GM21360 (cell line): ENCODE measurements at regions not wholly inside any gene's neighbourhood (a gene's known extent, or its start where the extent isn't known, plus 50 kb on each side); places are given as distances from the start of the nearest gene placed in this dataset.

ENCODE experiments used
- ATAC-seq: cut with Tn5 transposase; IDR thresholded peaks from one replicate; pipeline ENCODE4 v1.9.1; 2021; ENCODE audit warnings: mild to moderate bottlenecking, moderate library complexity; ENCODE audit not compliant: unreplicated experiment

- no peak for ATAC-seq
Observed at GRCh38 chr5:61683148-61683547, 351.1 kb downstream of the ZSWIM6 start.

GRCh38 chr5:61683926-61684325, 351.9 kb downstream of the ZSWIM6 start:
- no peak for ATAC-seq

- ATAC-seq = no peak
Observed at GRCh38 chr5:61686491-61687257, 354.6 kb downstream of the ZSWIM6 start.

DNA sequence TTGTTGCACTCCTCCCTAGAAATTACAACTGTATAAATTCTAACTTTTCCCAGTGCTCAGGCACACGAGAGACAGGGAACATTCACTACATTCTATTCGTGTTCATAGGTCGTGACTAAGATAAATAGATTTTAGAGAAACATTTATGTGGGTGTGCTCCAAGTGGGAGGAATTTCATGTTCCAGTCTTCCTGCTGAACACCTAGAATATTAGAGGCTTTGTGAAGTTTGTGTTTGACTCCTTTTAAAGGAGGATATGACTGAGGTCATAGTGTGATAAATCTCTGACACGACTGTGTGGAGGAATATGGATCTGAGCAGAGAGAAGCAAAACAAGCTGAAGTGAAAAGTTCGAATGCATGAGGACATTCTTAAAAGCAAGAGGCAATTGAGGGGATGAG, 355.3 kb downstream of the ZSWIM6 start:
- ATAC-seq = no peak

DNA sequence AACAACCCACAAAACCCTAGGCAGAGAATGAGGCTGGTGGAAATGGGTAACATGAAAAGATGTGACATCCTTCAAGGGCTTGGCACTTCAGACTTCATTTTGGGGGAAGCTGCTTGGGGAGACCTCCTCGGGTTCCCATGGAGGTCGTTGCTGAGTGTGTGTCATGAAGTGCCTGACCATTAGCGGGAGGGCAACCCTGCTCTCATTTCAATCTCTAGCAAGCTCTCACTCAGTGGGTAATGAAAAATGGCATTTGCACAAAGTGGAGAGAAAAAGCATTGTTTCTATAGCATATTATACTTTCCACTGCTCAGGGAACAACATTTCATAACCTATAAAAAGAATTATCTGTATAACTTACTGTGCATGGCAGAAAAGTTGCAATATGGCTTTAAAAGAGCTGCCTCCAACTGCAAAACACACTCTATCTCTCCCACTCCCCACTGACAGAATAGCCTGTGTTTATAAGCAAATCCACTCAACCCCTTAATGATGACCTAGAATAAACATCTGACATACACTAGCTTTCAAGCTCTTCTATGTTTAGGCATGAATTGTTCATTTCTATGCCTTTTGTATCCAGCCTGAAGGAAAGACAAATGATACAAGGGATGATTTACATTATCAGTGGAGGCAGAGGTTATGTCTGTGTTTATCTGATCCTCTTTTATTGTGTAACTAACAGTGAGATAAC, 357.2 kb downstream of the ZSWIM6 start:
- ATAC-seq = no peak

DNA sequence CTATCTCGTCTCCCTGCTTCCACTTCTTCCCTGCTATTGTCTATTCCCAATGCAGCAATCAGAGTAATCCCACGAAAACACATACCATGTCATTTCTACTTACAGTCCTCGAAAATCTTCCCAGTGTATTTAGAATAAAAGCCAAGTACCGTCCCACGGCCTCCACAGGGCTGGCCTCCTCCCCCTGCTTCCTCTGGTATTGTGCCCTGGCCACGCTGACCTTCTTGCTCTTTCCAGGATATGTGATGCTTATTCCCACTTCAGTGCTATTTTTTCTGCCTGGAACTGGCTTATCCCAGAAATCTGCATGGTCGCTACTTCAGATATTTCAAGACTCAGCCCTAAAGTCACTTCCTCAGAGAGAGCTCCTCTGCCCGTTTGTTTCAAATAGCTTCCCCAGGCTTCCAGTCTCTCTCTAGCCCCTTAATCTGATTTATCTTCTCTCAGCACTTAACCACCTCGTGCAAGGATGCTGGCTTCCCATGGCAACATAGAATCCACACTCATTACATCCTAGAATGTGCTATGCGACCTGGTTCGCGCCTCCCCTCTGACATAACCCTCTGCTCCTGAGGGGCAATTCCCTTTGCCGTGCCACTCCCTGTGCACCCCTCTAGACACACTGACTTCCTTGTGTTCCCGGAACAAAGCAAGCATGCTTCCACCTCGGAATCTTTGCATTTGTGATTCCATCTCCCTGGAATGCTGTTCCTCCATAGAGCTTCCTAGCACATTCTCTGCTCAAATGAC, 365.9 kb downstream of the ZSWIM6 start:
- ATAC-seq = no peak

DNA sequence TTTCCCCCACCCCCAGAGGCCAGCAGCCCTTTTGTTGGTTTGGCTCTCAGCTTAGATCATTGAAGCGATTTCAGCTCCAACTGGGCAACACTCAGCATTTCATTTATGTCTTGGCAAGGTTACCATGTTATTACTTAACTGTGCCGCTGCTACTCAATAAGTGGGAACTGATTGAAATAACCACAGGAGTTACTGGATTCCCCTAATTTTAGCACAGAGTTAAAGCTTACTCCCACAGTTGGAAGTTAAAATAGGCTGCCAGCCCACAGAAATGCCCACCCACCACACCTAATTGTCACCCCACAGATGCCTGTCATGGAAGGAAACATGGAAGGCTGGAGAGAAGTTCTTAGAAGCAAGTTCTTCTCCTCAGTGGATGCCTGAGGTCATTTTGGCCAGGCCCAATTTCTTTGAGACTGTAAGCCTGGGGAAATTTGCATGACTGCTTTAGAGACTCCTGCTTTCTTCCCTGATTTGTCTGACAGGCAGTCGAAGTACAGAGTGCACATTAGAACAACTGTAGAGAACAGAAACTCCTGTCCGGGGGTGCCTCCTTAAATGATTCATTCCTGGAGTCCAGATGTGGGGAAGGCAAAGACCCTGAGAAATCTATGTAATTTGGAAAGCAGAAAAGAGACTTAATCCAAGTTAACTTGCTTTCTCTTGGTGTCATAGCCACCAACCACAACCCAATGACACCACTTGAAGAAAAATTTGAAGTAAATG, 370.0 kb downstream of the ZSWIM6 start:
- ATAC-seq = peak; percentile 80

GRCh38 chr5:61702784-61703183, 370.7 kb downstream of the ZSWIM6 start:
- peak; percentile 24 for ATAC-seq

DNA sequence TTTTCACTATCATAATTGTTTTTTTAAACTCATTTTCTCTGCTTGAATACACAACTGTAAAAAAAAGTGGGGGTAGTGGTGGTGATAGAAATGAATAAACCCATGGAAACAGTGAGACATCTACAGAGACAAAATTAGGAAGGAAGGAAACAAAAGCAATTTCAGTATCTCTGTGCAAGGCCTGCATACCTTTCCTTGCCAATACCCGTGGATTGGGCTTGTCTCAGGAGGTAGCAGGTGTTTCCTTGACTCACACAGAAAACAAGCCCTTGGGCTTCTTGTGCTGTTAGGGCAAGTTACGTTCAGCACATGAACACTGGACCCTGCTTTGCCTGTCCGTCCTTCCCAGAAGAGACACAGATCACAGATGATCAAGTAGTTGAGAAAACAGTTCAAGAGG, 372.2 kb downstream of the ZSWIM6 start:
- no peak for ATAC-seq

- ATAC-seq = no peak
Observed at GRCh38 chr5:61706751-61707150, 374.7 kb downstream of the ZSWIM6 start.

DNA sequence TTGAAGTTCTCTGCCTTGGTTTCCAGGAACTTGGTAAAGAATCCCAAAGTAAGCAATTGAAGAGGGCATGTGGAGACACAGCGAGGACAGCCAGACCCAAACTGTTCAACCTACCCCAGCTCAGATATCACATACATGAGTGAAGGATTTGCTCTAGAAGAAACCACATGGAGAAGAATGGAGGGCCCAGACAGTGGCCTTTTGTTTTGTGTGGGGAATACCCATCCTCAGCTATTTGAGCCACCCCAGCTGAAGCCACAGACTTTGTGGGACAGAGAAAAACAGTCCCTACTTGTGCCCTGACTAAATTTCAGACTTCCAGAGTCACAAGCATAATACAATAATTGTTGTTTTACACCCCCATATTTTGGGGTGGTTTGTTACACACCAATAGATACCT, 387.1 kb downstream of the ZSWIM6 start:
- no peak for ATAC-seq

DNA sequence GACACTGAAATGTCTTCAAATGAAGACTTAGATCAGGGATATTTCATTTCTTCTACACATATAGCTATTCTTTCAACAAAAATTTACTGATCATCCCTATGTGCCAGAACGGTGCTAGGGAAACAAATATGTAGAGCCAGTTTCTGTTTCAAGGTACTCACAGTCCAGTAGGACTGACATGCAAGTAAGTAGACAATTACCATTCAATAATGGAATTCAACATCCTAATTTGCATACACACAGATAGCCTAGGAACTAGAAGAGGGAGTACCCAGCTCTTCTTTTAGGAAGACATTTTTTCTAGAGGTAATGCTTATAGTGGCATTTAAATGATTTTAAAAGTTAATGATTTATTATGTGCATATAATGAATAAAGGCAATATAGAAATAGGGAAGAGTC, 388.8 kb downstream of the ZSWIM6 start:
- no peak for ATAC-seq

DNA sequence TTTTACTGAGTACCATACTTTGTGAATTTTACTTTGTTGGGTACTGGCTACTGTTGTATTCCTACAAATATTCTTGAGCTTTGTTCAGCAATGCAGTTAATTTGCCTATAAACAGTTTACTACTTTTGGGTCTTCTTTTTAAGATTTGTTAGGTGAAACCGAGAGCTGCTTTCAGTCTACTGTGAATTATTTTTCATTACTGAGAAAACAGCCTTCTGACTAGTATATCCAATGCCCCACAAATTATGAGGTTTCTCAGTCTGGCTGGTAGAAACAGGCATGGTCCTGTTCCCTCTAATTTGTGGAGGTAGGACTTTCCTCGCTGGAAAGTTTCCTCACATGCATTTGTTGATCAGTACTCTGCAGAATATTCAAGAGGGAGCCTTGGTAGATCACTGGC, 392.0 kb downstream of the ZSWIM6 start:
- ATAC-seq = no peak

- no peak for ATAC-seq
Observed at GRCh38 chr5:61728287-61728686, 396.2 kb downstream of the ZSWIM6 start.

- ATAC-seq = no peak
Observed at GRCh38 chr5:61730866-61731265, 398.8 kb downstream of the ZSWIM6 start.

GRCh38 chr5:61731267-61731945, 399.3 kb downstream of the ZSWIM6 start:
- no peak for ATAC-seq

GRCh38 chr5:61731946-61732314, 399.9 kb downstream of the ZSWIM6 start:
- ATAC-seq = no peak

- no peak for ATAC-seq
Observed at GRCh38 chr5:61732369-61732768, 400.3 kb downstream of the ZSWIM6 start.

DNA sequence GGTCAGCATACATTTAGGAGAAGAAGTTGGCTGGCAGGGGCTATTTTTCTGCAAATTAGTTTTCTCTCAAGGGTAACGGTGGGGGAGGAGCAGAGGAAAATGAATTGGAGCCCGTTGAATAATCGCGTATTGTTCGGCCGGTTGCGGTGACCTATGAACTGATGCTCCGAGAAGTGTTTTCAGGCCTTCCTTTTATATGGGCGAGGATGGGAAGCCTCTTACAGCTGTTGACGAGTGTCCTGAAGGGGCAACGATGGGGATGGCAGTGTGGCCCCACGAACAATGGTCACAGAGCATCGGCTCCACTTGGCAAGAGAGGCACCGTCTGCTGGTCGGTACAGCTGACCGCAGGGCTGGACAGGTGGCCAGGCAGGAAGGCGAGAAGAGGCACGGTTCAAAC, 400.7 kb downstream of the ZSWIM6 start:
- no peak for ATAC-seq

GRCh38 chr5:61734001-61734400, 401.9 kb downstream of the ZSWIM6 start:
- ATAC-seq = no peak

DNA sequence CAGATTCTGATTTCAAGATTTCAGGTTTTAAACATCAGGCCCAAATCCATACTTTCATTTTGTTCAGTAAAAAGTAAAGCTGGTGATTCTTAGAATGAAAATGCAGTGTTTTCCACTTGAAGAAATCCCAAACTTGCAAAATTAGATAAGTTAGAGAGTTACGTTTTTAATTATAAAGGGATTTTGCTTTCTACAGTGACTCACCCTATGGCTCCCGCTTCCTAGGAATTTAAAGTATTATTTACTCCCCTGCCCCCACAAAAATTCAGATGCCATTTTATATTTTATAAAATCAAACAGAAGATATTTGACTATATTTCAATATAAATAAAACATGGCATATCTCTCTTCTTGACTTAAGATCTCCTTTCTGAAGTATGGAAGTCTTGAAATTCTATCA, 402.9 kb downstream of the ZSWIM6 start:
- ATAC-seq = no peak
